Kidney glomerular epithelial cell (primary cell): ENCODE measurements at regions not wholly inside any gene's neighbourhood (a gene's known extent, or its start where the extent isn't known, plus 50 kb on each side); places are given as distances from the start of the nearest gene placed in this dataset.
A peak's percentile ranks its signal among the peaks of the same experiment; 100 is the strongest.
"Not testable (repeated sequence)": the region's sequence is repeated elsewhere in the genome, so short reads cannot be mapped to it uniquely, and the experiment has no call there.

ENCODE experiments used
- DNase-seq: peaks from one replicate; lab custom pipeline; 2025; lab: John Stamatoyannopoulos, UW

DNA sequence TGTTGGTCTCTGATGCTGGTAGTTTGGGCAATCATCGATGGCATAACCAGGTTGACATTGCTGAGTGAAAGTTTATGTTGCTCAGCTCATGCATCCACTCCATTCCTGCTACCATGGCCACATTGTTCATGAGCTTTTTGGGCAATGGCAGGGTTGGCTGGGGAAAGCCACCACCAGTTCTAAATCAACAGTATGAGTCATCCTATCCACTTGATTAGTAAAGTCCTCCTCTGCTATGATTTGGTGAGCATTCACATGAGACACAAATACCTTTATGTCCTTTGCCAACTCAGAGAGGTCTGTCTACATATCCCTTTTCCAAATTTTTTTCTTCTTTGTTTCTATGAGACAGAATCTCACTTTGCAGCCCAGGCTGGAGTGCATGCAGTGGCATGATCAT lies 129.7 kb upstream of the FBN2 start:
- no peak for DNase-seq

GRCh38 chr5:128668921-128669320 lies 130.9 kb upstream of the FBN2 start:
- DNase-seq = no peak

DNA sequence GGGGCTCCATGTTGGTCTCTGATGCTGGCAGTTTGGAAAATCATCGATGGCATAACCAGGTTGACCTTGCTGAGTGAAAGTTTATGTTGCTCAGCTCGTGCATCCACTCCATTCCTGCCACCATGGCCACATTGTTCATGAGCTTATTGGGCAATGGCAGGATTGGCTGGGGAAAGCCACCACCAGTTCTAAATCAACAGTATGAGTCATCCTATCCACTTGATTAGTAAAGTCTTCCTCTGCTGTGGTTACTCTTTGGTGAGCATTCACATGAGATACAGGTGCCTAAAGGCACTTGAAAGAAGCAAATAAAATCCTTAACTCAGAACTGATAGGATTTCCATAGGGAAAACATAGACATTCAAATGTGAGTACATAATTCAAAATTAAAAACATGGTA lies 131.8 kb upstream of the FBN2 start:
- no peak for DNase-seq

- DNase-seq = no peak
Measured at GRCh38 chr5:128671943-128672342, 133.9 kb upstream of the FBN2 start.

- no peak for DNase-seq
Measured at GRCh38 chr5:128673000-128673399, 135.0 kb upstream of the FBN2 start.

DNA sequence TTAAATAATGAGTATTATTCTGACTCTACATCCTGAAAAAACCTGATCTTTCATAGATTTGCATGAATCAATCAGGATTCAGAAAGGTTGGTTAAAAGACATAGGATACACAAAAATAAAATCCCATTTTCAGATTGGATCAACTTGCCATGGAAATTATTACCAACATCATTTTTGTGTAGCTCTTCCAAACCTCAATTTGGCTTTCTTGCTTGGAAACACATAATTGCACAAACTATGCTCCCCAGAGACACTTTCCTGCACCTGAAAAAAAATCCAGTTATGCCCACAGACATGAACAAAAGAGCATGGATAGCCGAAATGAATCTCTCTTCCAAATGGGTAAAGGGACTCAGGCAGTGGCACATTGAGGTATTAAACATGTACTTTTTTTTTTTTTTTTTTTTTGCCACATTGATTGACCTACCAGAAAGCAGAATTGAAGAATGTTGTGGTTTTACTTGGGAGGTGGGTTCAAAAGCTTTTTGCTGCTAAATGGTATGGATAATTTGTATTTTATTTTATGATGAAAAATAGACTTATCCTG lies 135.4 kb upstream of the FBN2 start:
- no peak for DNase-seq

DNA sequence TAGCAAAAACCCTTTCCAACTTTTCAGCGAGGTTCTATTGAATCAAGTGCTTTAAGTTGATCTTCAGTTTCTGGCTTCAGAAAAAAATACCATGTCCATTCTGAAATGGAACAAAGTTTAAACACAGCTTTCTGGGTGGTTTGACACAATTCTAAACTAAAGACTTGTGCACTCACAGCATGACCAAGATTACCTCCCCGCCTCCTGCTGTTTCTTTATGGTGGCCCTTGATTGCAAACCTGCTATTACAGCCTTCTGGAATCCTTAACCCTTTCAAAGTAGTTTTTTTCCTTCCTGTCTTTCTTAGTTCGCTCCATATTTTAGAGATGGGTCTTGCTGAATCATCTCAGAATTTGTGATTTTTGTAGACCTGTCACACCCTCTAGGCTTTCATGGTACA lies 135.9 kb upstream of the FBN2 start:
- no peak for DNase-seq

GRCh38 chr5:128674837-128675446 lies 136.9 kb upstream of the FBN2 start:
- peak; percentile 43 for DNase-seq

DNA sequence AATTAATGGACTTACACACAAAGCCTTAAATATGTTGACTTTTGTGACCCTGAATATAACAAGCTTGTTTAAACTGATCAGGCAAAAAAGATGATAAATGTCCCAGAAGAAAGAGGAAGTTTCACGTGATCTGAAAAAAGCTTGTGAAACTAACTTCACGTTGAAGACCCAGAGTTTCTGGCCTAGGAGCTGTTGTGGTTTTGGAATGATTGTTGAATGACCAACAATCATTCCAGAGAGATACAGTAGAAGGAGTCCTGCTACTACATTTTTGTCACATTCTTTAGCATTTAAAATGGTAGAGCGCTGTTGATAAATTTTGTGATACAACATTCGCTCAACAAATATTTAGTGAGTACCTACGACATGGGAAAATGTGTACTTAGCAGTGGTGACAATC lies 143.1 kb upstream of the FBN2 start:
- no peak for DNase-seq

DNA sequence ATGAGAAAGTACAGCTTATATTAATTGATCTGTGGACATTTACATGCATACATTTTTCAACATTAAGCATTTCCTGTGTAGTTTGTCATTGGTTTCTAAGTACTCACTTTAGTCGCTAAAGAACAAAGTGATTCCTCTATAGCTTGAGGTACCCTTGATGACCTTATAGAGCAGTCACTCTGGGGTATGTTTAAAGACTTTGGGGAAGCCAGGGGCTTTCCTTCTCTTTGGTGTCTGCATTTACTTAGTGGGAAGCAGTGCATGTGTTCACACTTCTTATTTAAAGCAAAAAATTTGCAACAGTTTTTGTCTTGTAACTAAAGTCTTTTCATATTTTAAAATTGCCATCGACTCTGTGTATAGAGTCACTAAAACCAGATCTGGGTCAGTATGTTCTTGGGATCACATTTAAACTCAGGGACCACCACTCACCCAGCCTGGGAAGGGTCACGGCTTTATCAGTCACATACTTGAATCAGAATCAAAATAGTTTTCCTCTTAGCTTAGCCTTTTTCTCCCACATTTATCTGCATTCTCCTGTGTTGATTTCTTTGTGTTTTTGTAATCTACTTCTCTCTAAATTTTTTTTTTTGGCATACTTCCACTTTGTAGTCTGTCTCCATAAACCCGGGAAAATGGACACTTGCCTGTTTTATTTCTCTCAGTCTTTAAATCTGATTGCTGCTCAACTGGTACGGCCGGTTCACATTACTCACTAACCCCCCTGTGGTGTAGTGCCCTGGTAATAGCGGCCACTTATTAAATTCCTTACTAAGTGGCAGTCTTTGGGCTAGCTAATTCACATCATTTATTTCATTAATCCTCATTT lies 143.9 kb upstream of the FBN2 start:
- DNase-seq = no peak

DNA sequence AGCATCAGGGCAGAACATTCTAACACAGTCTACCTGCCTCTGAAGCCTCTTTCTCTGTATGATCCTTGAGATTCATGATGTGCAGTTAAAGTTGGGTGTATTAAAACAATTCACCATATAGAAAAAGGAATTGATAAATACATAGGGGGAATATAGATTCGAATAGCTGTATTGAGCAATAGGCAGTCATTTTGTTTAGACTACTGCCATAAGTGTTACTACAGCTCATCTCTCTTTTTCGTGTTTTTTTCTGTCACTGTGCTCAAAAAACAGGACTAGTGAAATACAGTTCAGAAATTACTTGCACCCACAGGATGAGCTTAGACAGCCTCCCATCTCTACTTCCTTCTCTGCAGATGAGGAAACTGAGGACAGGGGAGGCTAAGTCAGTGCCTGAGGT lies 144.6 kb upstream of the FBN2 start:
- no peak for DNase-seq

GRCh38 chr5:128684961-128685360 lies 146.9 kb upstream of the FBN2 start:
- DNase-seq = no peak

DNA sequence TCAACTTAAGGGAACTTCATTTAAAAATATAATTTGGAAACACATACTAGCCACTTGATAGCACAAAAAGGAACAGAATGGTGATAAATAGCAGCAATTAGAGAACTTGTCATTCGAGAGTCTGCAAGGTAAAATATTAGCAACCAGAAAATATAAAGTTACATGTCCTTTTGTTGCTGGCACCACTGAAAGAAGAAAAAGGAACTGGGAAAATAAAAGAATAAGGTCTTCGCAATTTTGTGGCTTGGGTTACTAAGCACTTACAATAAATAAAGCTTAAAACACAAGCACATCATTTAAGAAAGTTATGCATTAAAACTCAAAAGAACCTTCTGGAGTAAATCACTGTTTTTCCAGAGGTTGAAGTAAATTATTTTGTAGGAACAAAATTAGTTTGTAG lies 149.9 kb upstream of the FBN2 start:
- DNase-seq = no peak

- DNase-seq = no peak
Measured at GRCh38 chr5:128693764-128694163, 155.7 kb upstream of the FBN2 start.

DNA sequence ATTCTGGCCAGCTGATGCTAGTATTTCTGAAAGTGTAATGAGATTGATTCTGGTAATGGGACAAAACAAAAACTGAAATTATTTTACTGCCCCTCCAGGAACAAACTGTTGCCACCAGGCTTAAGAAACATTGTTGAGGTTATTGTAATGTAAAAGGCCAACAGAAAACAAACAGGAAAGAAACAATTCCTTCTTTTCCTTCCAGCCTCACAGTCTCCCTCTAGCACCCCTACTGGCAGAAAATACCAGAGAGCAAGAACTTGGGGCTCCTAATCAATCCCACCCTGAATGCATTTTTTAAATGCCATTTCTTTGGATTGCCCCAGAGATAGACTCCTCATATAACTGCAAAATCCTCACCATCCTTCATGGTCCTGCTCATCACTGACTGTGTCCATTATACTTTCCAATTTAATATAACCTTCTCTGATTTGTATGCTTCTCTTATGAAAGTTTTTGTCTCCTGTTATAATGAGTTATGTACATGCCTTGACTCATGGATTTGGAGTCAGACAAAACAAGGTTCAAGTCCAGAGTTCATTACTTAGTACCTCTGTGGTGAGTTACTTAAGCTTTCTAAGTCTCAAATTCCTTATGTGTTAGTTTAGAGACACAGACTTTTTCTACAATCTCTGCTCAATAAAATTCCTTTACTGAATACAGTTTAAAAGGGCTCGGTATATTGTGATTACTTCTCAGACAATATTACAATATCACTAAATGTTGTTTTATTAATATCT lies 157.9 kb upstream of the FBN2 start:
- no peak for DNase-seq

GRCh38 chr5:128701301-128701700 lies 163.3 kb upstream of the FBN2 start:
- DNase-seq = no peak

DNA sequence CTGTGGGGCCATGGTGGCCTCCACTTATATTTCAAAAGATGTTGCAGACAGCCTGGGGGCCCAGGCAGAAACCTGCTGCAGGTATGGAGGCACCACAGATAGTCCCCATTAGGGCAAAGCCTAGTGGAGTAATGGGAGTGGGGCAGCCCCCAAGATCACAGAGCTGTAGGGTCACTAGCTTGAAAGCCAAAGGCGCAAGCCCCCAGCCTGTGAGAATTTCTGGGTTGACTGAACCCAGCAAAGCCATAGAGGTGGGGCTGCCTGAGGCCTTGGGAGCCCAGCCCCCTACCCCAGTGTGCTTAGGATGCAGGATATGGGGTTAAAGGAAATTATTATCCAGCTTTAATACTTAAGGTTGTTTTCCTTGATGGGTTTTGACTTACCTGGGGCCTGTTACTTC lies 165.3 kb upstream of the FBN2 start:
- DNase-seq = no peak

DNA sequence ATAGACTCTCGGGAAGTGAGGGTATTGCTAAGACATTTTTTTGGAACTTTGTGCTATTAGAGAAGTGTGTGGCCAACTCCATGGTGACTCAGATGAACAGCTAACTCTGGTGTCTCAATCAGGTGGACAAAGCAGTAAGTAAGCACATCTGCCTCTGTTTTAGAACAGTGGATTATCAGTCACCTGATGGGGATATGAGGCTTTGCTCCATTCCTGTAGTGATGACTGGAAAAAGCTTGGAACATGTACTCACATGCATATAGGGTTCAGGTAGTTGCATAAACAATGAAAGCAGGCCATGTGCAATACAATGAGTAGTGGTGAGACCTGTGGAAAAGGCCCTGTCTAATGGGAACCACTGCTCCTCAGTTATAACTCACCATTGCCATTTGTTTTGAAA lies 168.2 kb upstream of the FBN2 start:
- DNase-seq = no peak

GRCh38 chr5:128708841-128709240 lies 170.8 kb upstream of the FBN2 start:
- DNase-seq = no peak

- DNase-seq = no peak
Measured at GRCh38 chr5:128711216-128711615, 173.2 kb upstream of the FBN2 start.

DNA sequence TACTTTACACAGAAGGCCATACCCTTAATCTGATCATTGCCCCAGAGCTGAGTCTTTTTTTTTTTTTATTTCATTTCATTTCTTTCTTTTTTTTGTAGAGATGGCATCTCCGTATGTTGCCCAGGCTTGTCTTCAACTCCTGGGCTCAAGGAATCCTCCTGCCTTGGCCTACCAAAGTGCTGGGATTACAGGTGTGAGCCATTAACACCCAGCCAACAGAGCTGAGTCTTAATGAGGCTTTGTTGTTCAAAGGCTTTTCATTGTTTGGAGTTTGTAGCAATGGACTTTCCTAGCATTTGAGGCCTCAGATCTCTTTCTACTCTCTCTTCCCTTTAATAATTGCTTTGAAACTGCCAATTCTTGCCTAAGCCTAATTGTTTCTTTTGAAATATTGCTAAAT lies 176.5 kb upstream of the FBN2 start:
- no peak for DNase-seq

GRCh38 chr5:128722551-128722950 lies 184.5 kb upstream of the FBN2 start:
- no peak for DNase-seq

DNA sequence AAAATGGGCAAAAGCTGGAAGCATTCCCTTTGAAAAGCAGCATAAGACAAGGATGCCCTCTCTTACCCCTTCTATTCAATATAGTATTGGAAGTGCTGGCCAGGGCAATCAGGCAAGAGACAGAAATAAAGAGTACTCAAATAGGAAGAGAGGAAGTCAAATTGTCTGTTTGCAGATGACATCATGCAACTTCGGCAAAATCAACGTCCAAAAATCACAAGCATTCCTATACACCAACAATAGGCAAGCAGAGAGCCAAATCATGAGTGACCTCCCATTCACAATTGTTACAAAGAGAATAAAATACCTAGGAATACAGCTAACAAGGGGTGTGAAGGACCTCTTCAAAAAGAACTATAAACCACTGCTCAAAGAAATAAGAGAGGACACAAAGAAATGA lies 192.0 kb upstream of the FBN2 start:
- DNase-seq = not testable (repeated sequence)
